ENCODE measurements at regions not wholly inside any gene's neighbourhood (a gene's known extent, or its start where the extent isn't known, plus 50 kb on each side); places are given as distances from the start of the nearest gene placed in this dataset.

DNA sequence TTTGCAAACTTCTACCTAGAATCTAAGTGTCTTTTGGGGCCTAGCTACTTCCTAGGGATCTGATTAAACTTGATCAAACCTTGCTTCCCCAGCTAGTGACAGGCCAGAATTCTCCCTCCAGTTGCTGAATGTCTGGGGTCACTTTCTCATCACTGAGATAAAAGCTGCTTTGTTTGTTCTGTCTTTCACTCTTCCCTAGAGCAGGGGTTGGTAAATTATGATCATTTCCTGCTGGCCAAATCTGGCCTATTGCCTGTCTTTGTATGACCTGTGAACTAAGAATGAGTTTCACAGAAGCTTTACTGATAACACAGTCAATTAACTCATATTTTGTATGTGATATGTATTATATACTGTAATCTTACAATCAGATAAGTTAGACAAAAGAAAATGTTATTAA, 157.8 kb upstream of the AADAT start:
- Mint-ChIP-seq H3K4me3 (ENCODE audit: unreplicated experiment) (no peak overlapping the region), H3K27ac (ENCODE audit: low read depth, unreplicated experiment) (no peak overlapping the region), H3K27me3 (ENCODE audit: insufficient read depth, unreplicated experiment) (no peaks in the 10 kb centered on the region), H3K4me1 (ENCODE audit: insufficient read depth, unreplicated experiment) (peaks cover 18% of the 10 kb centered on the region), H3K36me3 (ENCODE audit: insufficient read depth, unreplicated experiment) (no peaks in the 10 kb centered on the region), H3K9me3 (ENCODE audit: unreplicated experiment) (no peaks in the 10 kb centered on the region)
- intact Hi-C loops (cut with micrococcal nuclease): no loop called here
- no TSS peak for BruUV-seq (replicated peaks)
- CTCF ChIA-PET: interaction anchor here (1.6 to 6.0 kb wide), 3 partner anchors 11 to 110 kb away, joined by 8 to 97 read pairs (median 15); no protein-coding TSS in a partner anchor
- DNase-seq (ENCODE audit: unreplicated experiment): no peak
- TF ChIP-seq, protein P1, sequence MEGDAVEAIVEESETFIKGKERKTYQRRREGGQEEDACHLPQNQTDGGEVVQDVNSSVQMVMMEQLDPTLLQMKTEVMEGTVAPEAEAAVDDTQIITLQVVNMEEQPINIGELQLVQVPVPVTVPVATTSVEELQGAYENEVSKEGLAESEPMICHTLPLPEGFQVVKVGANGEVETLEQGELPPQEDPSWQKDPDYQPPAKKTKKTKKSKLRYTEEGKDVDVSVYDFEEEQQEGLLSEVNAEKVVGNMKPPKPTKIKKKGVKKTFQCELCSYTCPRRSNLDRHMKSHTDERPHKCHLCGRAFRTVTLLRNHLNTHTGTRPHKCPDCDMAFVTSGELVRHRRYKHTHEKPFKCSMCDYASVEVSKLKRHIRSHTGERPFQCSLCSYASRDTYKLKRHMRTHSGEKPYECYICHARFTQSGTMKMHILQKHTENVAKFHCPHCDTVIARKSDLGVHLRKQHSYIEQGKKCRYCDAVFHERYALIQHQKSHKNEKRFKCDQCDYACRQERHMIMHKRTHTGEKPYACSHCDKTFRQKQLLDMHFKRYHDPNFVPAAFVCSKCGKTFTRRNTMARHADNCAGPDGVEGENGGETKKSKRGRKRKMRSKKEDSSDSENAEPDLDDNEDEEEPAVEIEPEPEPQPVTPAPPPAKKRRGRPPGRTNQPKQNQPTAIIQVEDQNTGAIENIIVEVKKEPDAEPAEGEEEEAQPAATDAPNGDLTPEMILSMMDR (IDR thresholded peaks at IDR 0.05; ENCODE audit: unreplicated experiment): no peak
- POLR2A ChIA-PET: no interaction called here

DNA sequence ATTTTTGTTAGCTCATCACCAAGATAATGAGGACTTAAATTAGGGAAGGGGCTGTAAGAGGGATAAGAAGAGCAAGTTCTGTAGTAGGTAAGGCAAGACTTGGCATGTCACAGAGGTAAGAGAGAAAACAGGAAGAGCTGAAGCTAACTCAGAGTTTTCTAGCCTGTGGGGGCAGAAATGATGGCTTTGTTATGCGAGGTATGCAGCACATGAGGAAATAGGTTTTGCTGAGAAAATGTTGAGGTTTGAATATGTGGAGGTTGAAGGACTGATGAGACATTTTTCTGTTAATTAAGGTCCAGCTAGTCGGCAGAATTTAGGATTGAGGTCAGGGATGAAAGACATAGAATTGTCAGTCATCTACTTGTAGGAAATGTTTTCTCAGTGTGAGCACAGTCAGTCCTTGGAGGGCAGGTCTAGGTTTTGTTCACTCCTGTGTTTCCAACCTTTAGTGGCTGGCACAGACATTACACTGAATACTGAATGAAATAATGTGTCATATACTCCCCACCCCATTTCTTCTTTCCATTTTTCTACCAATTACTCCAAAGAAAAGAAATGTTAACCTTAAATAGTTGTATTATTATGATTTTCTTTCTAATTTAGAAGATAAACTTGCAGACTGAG, 154.0 kb upstream of the AADAT start:
- BruUV-seq (replicated peaks): no TSS peak
- TF ChIP-seq, protein P1 (IDR thresholded peaks at IDR 0.05; ENCODE audit: unreplicated experiment): no peak
- no peaks in the 10 kb centered on the region for H3K9me3 Mint-ChIP-seq (ENCODE audit: unreplicated experiment)
- ChIA-PET CTCF (interaction anchor here (0.6 to 5.7 kb wide), 6 partner anchors 9 to 736 kb away, joined by 3 to 48 read pairs (median 4); no protein-coding TSS in a partner anchor), POLR2A (interaction anchor here (0.6 to 0.9 kb wide), 2 partner anchors 10 to 372 kb away, joined by 3 read pairs; no protein-coding TSS in a partner anchor)
- H3K27me3 Mint-ChIP-seq (ENCODE audit: insufficient read depth, unreplicated experiment): no peaks in the 10 kb centered on the region
- no peaks in the 10 kb centered on the region for H3K36me3 Mint-ChIP-seq (ENCODE audit: insufficient read depth, unreplicated experiment)
- peak overlapping the region; percentile 24 for H3K27ac Mint-ChIP-seq (ENCODE audit: low read depth, unreplicated experiment)
- intact Hi-C loops (cut with micrococcal nuclease): no loop called here
- DNase-seq (ENCODE audit: unreplicated experiment): peak; percentile 11
- peak overlapping the region; percentile 7 for H3K4me3 Mint-ChIP-seq (ENCODE audit: unreplicated experiment)
- H3K4me1 Mint-ChIP-seq (ENCODE audit: insufficient read depth, unreplicated experiment): peaks cover 18% of the 10 kb centered on the region

DNA sequence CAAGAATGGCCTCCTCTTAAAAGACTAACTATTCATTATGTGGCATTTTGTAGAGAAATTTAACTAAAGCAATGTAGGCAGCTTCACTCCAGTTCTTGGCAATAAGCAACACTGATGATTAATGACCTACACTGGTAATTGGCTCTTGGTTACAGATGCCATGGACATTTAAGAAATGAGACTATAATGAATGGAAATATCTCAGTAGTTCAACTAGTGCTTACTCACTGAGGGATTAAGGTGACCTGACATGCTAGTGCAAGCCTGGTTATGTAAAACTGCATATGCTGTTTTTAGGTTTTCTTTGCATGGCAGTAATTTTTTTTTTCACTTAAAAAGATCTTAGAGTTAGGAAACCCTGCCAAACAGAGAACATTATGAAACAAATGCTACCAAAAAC, 152.7 kb upstream of the AADAT start:
- POLR2A ChIA-PET: interaction anchor here (0.6 to 0.7 kb wide), 3 partner anchors 582 to 1982 kb away, joined by 3 to 6 read pairs (median 3); no protein-coding TSS in a partner anchor
- intact Hi-C loops (cut with micrococcal nuclease): no loop called here
- TF ChIP-seq, protein P1 (IDR thresholded peaks at IDR 0.05; ENCODE audit: unreplicated experiment): no peak
- Mint-ChIP-seq H3K4me3 (ENCODE audit: unreplicated experiment) (no peak overlapping the region), H3K9me3 (ENCODE audit: unreplicated experiment) (no peaks in the 10 kb centered on the region), H3K36me3 (ENCODE audit: insufficient read depth, unreplicated experiment) (no peaks in the 10 kb centered on the region), H3K27me3 (ENCODE audit: insufficient read depth, unreplicated experiment) (no peaks in the 10 kb centered on the region), H3K4me1 (ENCODE audit: insufficient read depth, unreplicated experiment) (peaks cover 11% of the 10 kb centered on the region), H3K27ac (ENCODE audit: low read depth, unreplicated experiment) (no peak overlapping the region)
- CTCF ChIA-PET: interaction anchor here (0.6 to 5.7 kb wide), 4 partner anchors 10 to 96 kb away, joined by 3 to 48 read pairs (median 4); no protein-coding TSS in a partner anchor
- DNase-seq (ENCODE audit: unreplicated experiment): peak; percentile 36
- no TSS peak for BruUV-seq (replicated peaks)

DNA sequence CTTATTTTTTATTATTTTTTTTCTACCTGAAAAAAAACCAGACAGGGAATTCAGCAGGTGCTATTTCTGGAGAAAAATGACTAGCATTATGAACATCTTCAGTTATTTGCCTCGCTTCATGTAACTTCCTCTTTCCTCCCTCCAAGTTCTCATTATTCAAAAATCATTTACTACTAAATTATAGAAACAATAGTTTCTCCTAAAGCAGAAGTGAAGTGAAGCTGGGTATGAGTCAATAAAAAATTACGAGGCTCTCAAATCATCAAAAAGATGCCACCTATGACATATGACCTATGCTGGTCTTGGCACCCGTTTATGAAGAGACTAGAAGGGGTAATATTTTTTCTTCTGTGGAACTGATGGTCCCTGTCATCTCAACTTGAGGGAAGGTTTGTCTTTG, 145.0 kb upstream of the AADAT start:
- Mint-ChIP-seq H3K27me3 (ENCODE audit: insufficient read depth, unreplicated experiment) (no peaks in the 10 kb centered on the region), H3K4me1 (ENCODE audit: insufficient read depth, unreplicated experiment) (no peaks in the 10 kb centered on the region), H3K4me3 (ENCODE audit: unreplicated experiment) (no peak overlapping the region), H3K27ac (ENCODE audit: low read depth, unreplicated experiment) (no peak overlapping the region), H3K9me3 (ENCODE audit: unreplicated experiment) (no peaks in the 10 kb centered on the region), H3K36me3 (ENCODE audit: insufficient read depth, unreplicated experiment) (no peaks in the 10 kb centered on the region)
- no peak for DNase-seq (ENCODE audit: unreplicated experiment)
- ChIA-PET POLR2A (no interaction called here), CTCF (interaction anchor here (1.4 to 1.7 kb wide), 2 partner anchors 24 to 25 kb away, joined by 3 to 4 read pairs; no protein-coding TSS in a partner anchor)
- BruUV-seq (replicated peaks): no TSS peak
- intact Hi-C loops (cut with micrococcal nuclease): no loop called here
- TF ChIP-seq, protein P1 (IDR thresholded peaks at IDR 0.05; ENCODE audit: unreplicated experiment): no peak
